ENCODE measurements at regions not wholly inside any gene's neighbourhood (a gene's known extent, or its start where the extent isn't known, plus 50 kb on each side); places are given as distances from the start of the nearest gene placed in this dataset.

DNA sequence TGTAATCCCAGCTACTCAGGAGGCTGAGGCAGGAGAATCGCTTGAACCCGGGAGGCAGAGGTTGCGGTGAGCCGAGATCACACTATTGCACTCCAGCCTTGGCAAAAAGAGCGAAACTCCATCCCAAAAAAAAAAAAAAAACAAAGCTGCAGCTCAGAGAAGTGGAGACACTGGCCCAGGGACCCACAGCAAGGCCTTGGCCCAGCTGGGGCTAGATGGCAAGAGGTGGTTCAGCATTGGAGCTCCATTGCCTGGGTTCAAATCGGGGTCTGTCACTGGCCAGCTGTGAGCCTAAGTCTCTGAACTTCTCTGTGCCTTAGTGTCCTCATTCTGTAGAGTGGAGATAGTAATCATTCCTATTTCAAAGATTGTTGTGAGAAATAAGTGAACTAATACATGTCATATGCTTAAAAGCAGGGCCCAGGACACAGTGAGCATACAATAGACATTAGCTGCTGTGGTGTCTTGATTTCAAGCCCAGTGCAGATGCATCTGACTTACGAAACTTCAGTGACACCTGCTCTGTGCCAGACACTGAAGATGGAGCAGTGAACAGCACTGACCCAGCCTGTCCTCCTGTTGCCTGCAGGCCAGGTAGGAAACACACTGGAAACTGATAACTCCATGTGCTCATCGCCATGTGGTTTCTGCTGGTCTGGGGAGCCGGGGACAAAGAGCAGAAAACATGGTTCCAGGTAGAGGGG, 127.7 kb downstream of the C9orf50 start:
- no peak for TF ChIP-seq EZH2phosphoT487 (IDR thresholded peaks at IDR 0.05; ENCODE audit: borderline replicate concordance, low read length)
- no peak for TF ChIP-seq CTCF (IDR thresholded peaks at IDR 0.05; ENCODE audit: low read depth, low read length, poor library complexity, severe bottlenecking)
- H3K27me3 ChIP-seq (ENCODE audit: control insufficient read depth, low read length), result peaks cover 25% of the 10 kb centered on the region
- no peak overlapping the region for H3K4me3 ChIP-seq (ENCODE audit: low read length)
- H3K4me2 ChIP-seq (ENCODE audit: low read length), result no peak overlapping the region
- H3K79me2 ChIP-seq (ENCODE audit: control insufficient read depth, low read length), result no peaks in the 10 kb centered on the region; the same call in 1 of the 2 replicates
- H4K20me1 ChIP-seq (ENCODE audit: control insufficient read depth, insufficient read depth, low read depth, low read length), result no peaks in the 10 kb centered on the region
- no peaks in the 10 kb centered on the region for H3F3A ChIP-seq (ENCODE audit: control insufficient read depth, insufficient read depth)
- no peaks in the 10 kb centered on the region for H3K9me2 ChIP-seq (replicated peaks; ENCODE audit: control insufficient read depth, low read length)
- no peak overlapping the region for H3K27ac ChIP-seq (ENCODE audit: low read depth, low read length)
- H3K9me3 ChIP-seq (ENCODE audit: control insufficient read depth, insufficient read depth, low read length), result no peaks in the 10 kb centered on the region
- H3K36me3 ChIP-seq (ENCODE audit: control insufficient read depth, low read length), result no peaks in the 10 kb centered on the region
- H3K4me1 ChIP-seq (ENCODE audit: control insufficient read depth, low read length), result peaks cover 5% of the 10 kb centered on the region

GRCh38 chr9:129491487-129491855, 129.4 kb downstream of the C9orf50 start:
- Histone ChIP-seq H3K4me3 (ENCODE audit: low read length) (no peak overlapping the region), H4K20me1 (ENCODE audit: control insufficient read depth, insufficient read depth, low read depth, low read length) (no peaks in the 10 kb centered on the region), H3K9me3 (ENCODE audit: control insufficient read depth, insufficient read depth, low read length) (no peaks in the 10 kb centered on the region), H3K27ac (ENCODE audit: low read depth, low read length) (no peak overlapping the region), H3K36me3 (ENCODE audit: control insufficient read depth, low read length) (no peaks in the 10 kb centered on the region), H3K79me2 (ENCODE audit: control insufficient read depth, low read length) (no peaks in the 10 kb centered on the region; the same call in 1 of the 2 replicates), H3K4me1 (ENCODE audit: control insufficient read depth, low read length) (peaks cover 9% of the 10 kb centered on the region), H3K27me3 (ENCODE audit: control insufficient read depth, low read length) (peaks cover 37% of the 10 kb centered on the region), H3K9me2 (replicated peaks; ENCODE audit: control insufficient read depth, low read length) (no peaks in the 10 kb centered on the region), H3F3A (ENCODE audit: control insufficient read depth, insufficient read depth) (no peaks in the 10 kb centered on the region), H3K4me2 (ENCODE audit: low read length) (no peak overlapping the region)
- TF ChIP-seq CTCF (IDR thresholded peaks at IDR 0.05; ENCODE audit: low read depth, low read length, poor library complexity, severe bottlenecking) (no peak), EZH2phosphoT487 (IDR thresholded peaks at IDR 0.05; ENCODE audit: borderline replicate concordance, low read length) (no peak)

DNA sequence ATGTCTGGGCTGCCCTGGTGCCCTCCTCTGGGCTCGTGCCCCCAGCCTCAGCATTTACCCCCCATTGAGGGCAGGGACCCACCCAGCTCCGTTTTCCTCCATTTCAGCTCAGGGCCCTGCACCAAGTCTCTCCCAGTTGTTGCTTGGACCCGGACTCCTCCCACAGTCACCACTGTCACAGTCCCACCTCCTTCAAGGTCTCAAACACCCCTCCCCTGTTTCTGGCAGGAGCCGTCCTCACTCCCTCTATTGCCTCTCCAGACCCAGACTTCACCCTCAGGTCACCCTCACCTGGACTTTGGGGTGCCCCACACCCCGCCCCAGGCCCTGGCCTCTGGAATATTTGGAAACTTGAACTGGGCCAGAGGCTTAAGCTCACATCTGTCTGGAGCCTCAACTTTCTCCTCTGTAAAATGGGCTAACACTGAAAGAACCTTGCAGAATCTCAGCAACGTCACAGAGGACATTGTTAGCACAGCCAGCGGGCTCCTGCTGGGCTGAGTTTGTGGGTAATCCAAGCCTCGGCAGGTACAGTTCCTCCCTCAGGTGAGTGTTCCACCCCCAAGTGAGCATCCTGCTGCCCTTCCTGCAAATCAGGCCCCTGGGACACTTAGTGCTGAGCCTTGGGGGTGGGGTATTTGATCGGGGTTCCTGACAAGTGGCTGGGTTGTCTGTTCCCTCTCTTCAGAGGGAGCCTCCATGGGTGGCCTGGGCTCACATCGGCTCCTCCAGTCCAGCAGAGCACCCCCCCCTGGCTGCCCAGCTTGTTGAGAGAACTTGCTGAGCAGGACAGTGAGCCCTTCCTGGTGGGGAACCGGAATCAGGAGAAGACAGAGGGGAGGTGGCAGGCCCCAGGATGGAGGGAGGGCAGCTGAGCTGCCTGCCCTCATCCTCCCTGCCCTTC, 130.1 kb downstream of the C9orf50 start:
- peaks cover 9% of the 10 kb centered on the region for H3K4me1 ChIP-seq (ENCODE audit: control insufficient read depth, low read length)
- H3K36me3 ChIP-seq (ENCODE audit: control insufficient read depth, low read length), result no peaks in the 10 kb centered on the region
- no peak overlapping the region for H3K4me3 ChIP-seq (ENCODE audit: low read length)
- H3K79me2 ChIP-seq (ENCODE audit: control insufficient read depth, low read length), result no peaks in the 10 kb centered on the region; the same call in 1 of the 2 replicates
- H4K20me1 ChIP-seq (ENCODE audit: control insufficient read depth, insufficient read depth, low read depth, low read length), result no peaks in the 10 kb centered on the region
- H3K4me2 ChIP-seq (ENCODE audit: low read length), result no peak overlapping the region
- H3K9me2 ChIP-seq (replicated peaks; ENCODE audit: control insufficient read depth, low read length), result no peaks in the 10 kb centered on the region
- H3K27ac ChIP-seq (ENCODE audit: low read depth, low read length), result no peak overlapping the region
- TF ChIP-seq CTCF (IDR thresholded peaks at IDR 0.05; ENCODE audit: low read depth, low read length, poor library complexity, severe bottlenecking) (no peak), EZH2phosphoT487 (IDR thresholded peaks at IDR 0.05; ENCODE audit: borderline replicate concordance, low read length) (no peak)
- H3K9me3 ChIP-seq (ENCODE audit: control insufficient read depth, insufficient read depth, low read length), result no peaks in the 10 kb centered on the region
- H3F3A ChIP-seq (ENCODE audit: control insufficient read depth, insufficient read depth), result no peaks in the 10 kb centered on the region
- H3K27me3 ChIP-seq (ENCODE audit: control insufficient read depth, low read length), result peaks cover 39% of the 10 kb centered on the region

Data from DOHH2 (cell line).